ENCODE measurements at regions not wholly inside any gene's neighbourhood (a gene's known extent, or its start where the extent isn't known, plus 50 kb on each side); places are given as distances from the start of the nearest gene placed in this dataset.
A peak's percentile ranks its signal among the peaks of the same experiment; 100 is the strongest.

DNA sequence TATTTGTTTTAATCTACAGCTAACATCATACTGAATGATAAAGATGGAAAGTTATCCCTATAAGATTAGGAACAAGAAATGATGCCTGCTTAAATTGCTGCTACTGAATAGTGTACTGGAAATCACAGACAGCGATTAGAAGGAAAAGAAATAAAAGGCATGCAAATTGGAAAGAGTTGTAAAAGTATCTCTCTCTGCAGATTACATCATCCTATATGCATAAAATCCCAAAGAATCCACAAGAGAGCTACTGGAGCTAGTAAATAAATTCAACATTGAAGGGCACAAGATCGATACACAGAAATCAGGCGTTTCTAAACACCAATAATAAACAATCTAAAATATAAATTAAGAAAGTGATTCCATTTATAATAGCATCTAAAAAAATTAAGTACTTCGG lies 75.3 kb upstream of the SIMC1 start:
- DNase-seq: no peak
- no peaks in the 10 kb centered on the region for H3F3A ChIP-seq (ENCODE audit: insufficient read depth, low read depth)
- no peak overlapping the region for H2AFZ ChIP-seq
- H3K4me3 ChIP-seq: no peak overlapping the region
- no peaks in the 10 kb centered on the region for H3K4me1 ChIP-seq (replicated peaks; ENCODE audit: insufficient read depth)
- 0 out of 2 replicates have a peak, but pooled peaks cover 4% of the 10 kb centered on the region for H4K20me1 ChIP-seq (ENCODE audit: insufficient read depth)
- H3K79me2 ChIP-seq (ENCODE audit: low read depth): no peaks in the 10 kb centered on the region
- POLR2A ChIA-PET (ENCODE audit: unreplicated experiment): no interaction called here
- CTCF ChIA-PET: no interaction called here
- BruUV-seq (replicated peaks): no TSS peak
- no peak overlapping the region for H3K27ac ChIP-seq
- H3K4me2 ChIP-seq: no peak overlapping the region
- no peaks in the 10 kb centered on the region for H3K36me3 ChIP-seq (ENCODE audit: low read depth)
- intact Hi-C loops (cut with micrococcal nuclease; ENCODE audit: unreplicated experiment): no loop called here
- TF ChIP-seq, protein P1, sequence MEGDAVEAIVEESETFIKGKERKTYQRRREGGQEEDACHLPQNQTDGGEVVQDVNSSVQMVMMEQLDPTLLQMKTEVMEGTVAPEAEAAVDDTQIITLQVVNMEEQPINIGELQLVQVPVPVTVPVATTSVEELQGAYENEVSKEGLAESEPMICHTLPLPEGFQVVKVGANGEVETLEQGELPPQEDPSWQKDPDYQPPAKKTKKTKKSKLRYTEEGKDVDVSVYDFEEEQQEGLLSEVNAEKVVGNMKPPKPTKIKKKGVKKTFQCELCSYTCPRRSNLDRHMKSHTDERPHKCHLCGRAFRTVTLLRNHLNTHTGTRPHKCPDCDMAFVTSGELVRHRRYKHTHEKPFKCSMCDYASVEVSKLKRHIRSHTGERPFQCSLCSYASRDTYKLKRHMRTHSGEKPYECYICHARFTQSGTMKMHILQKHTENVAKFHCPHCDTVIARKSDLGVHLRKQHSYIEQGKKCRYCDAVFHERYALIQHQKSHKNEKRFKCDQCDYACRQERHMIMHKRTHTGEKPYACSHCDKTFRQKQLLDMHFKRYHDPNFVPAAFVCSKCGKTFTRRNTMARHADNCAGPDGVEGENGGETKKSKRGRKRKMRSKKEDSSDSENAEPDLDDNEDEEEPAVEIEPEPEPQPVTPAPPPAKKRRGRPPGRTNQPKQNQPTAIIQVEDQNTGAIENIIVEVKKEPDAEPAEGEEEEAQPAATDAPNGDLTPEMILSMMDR (conservative IDR thresholded peaks at IDR 0.05): no peak
- TF ChIP-seq EZH2 (IDR thresholded peaks at IDR 0.05; ENCODE audit: low read depth): no peak
- no peaks in the 10 kb centered on the region for H3K9me2 ChIP-seq (ENCODE audit: insufficient read depth)
- H3K27me3 ChIP-seq (ENCODE audit: insufficient read depth, low read depth): peaks cover 73% of the 10 kb centered on the region
- H3K9me3 ChIP-seq (ENCODE audit: insufficient read depth, low read depth): no peaks in the 10 kb centered on the region

DNA sequence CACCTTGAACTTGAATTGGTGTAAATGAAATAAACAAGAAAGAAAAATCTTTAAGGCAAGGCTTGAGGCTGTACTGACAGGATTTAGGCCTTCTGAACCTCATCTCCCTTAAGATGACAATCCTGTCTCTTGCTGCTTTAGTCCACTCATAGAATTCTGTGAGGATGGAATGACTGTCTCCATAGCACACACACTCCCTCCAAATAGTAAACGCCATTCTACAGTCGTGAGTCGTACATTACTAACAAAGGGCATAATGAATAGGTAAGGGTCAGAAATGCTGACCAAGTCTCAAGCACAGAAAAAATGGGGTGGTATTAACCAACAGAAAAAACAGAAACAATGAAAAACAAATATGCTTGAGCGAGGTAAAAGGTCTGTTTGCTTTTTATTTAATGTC lies 71.8 kb upstream of the SIMC1 start:
- Histone ChIP-seq H3F3A (ENCODE audit: insufficient read depth, low read depth) (no peaks in the 10 kb centered on the region), H3K9me3 (ENCODE audit: insufficient read depth, low read depth) (no peaks in the 10 kb centered on the region), H3K4me3 (no peak overlapping the region), H3K27me3 (ENCODE audit: insufficient read depth, low read depth) (peaks cover 68% of the 10 kb centered on the region), H4K20me1 (ENCODE audit: insufficient read depth) (no peaks in the 10 kb centered on the region), H3K79me2 (ENCODE audit: low read depth) (no peaks in the 10 kb centered on the region), H2AFZ (no peak overlapping the region), H3K4me1 (replicated peaks; ENCODE audit: insufficient read depth) (no peaks in the 10 kb centered on the region), H3K36me3 (ENCODE audit: low read depth) (no peaks in the 10 kb centered on the region), H3K4me2 (no peak overlapping the region), H3K27ac (no peak overlapping the region), H3K9me2 (ENCODE audit: insufficient read depth) (no peaks in the 10 kb centered on the region)
- peak in 1 of 2 experiments; percentile 35 for DNase-seq
- no TSS peak for BruUV-seq (replicated peaks)
- POLR2A ChIA-PET (ENCODE audit: unreplicated experiment): no interaction called here
- intact Hi-C loops (cut with micrococcal nuclease; ENCODE audit: unreplicated experiment): no loop called here
- TF ChIP-seq, protein P1 (conservative IDR thresholded peaks at IDR 0.05): no peak
- no peak for TF ChIP-seq EZH2 (IDR thresholded peaks at IDR 0.05; ENCODE audit: low read depth)
- CTCF ChIA-PET: no interaction called here

DNA sequence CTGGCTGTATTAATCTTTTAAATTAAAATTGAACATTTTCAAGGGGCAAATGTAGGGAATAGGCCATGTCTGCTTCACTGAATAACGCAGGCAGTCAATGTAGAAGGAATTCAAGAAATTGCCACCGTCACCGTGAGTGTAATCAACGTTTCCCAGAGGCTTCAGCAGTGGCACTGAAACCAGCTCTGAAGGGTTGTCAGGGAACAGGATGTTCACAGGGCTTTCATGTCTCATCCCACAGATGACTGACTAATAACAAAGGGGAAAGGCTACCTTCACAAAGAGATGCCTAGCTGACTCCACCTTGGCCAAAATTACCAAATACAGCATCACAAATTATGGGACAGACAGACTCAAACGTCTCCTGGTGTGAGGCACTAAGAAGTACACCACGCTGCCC lies 70.4 kb upstream of the SIMC1 start:
- CTCF ChIA-PET: no interaction called here
- no TSS peak for BruUV-seq (replicated peaks)
- Histone ChIP-seq H3K79me2 (ENCODE audit: low read depth) (no peaks in the 10 kb centered on the region), H3F3A (ENCODE audit: insufficient read depth, low read depth) (no peaks in the 10 kb centered on the region), H3K9me3 (ENCODE audit: insufficient read depth, low read depth) (no peaks in the 10 kb centered on the region), H3K4me1 (replicated peaks; ENCODE audit: insufficient read depth) (no peaks in the 10 kb centered on the region), H4K20me1 (ENCODE audit: insufficient read depth) (no peaks in the 10 kb centered on the region), H3K9me2 (ENCODE audit: insufficient read depth) (no peaks in the 10 kb centered on the region), H3K27ac (no peak overlapping the region), H2AFZ (no peak overlapping the region), H3K27me3 (ENCODE audit: insufficient read depth, low read depth) (peaks cover 70% of the 10 kb centered on the region), H3K36me3 (ENCODE audit: low read depth) (no peaks in the 10 kb centered on the region), H3K4me2 (no peak overlapping the region), H3K4me3 (no peak overlapping the region)
- TF ChIP-seq EZH2 (IDR thresholded peaks at IDR 0.05; ENCODE audit: low read depth): no peak
- TF ChIP-seq, protein P1 (conservative IDR thresholded peaks at IDR 0.05): no peak
- POLR2A ChIA-PET (ENCODE audit: unreplicated experiment): no interaction called here
- DNase-seq: no peak
- intact Hi-C loops (cut with micrococcal nuclease; ENCODE audit: unreplicated experiment): no loop called here

Measured in PC-9 (cell line).